GM12873 (cell line): ENCODE measurements at regions not wholly inside any gene's neighbourhood (a gene's known extent, or its start where the extent isn't known, plus 50 kb on each side); places are given as distances from the start of the nearest gene placed in this dataset.

Experiments
- TF ChIP-seq, protein P1 (sequence below): IDR thresholded peaks from 2 replicates; pipeline ENCODE4 v1.5.1; 2012; ENCODE audit warnings: low read depth, mild to moderate bottlenecking, moderate library complexity, low read length, control low read depth; ENCODE audit not compliant: insufficient read depth; ENCODE audit errors: missing control alignments

DNA sequence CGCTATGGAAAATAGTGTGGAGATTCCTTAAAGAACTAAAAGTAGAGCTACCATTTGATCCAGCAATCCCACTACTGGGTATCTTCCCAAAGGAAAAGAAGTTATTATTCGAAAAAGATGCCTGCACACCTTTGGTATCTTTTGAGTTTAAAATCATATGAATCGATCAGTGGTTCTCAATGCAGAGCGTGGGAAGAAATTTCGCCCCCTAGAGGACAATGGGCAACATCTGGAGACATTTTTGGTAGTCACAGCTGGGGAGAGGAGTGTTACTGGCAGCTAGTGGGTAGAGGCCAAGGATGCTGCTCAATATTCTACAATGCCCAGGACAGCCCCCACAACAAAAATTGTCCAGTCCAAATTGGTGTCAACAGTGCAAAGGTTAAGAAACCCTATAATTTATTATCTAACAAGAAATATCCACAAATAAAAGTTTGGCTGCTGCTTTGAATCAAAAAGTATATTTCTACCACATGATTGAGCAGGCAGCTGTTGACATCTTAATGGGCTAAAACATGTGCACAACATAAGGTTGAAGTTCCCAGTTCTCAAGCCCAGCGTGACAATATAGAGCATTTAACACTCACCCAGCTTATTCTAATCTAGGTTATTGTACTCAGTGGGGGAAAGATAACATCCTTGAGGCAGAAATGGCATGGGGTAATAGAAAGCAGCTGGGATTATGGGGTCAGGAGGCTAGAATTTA lies 425.7 kb downstream of the LRATD1 start:
- TF ChIP-seq, protein P1, sequence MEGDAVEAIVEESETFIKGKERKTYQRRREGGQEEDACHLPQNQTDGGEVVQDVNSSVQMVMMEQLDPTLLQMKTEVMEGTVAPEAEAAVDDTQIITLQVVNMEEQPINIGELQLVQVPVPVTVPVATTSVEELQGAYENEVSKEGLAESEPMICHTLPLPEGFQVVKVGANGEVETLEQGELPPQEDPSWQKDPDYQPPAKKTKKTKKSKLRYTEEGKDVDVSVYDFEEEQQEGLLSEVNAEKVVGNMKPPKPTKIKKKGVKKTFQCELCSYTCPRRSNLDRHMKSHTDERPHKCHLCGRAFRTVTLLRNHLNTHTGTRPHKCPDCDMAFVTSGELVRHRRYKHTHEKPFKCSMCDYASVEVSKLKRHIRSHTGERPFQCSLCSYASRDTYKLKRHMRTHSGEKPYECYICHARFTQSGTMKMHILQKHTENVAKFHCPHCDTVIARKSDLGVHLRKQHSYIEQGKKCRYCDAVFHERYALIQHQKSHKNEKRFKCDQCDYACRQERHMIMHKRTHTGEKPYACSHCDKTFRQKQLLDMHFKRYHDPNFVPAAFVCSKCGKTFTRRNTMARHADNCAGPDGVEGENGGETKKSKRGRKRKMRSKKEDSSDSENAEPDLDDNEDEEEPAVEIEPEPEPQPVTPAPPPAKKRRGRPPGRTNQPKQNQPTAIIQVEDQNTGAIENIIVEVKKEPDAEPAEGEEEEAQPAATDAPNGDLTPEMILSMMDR: peak; percentile 66

DNA sequence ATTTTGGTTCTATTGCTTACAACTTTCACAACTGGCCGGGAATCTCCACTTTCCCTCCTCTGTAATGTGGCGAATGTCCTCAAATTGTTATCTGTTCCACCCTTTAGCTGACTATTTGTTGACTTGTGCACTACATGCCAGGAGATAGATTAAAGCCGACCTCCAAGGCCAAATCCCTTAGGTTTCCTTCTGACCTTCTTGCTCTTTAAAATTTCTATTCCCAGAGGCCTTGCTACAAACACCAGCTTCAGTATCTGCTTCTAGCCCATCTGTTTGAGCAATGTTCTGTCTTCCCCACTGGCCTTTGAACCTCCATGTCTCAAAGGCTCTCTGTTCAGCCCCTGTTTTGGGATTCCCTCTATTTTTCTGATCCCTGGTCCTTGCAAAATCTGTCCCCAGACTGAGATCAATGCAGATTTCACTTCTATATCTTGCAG lies 426.2 kb downstream of the LRATD1 start:
- TF ChIP-seq, protein P1: no peak

DNA sequence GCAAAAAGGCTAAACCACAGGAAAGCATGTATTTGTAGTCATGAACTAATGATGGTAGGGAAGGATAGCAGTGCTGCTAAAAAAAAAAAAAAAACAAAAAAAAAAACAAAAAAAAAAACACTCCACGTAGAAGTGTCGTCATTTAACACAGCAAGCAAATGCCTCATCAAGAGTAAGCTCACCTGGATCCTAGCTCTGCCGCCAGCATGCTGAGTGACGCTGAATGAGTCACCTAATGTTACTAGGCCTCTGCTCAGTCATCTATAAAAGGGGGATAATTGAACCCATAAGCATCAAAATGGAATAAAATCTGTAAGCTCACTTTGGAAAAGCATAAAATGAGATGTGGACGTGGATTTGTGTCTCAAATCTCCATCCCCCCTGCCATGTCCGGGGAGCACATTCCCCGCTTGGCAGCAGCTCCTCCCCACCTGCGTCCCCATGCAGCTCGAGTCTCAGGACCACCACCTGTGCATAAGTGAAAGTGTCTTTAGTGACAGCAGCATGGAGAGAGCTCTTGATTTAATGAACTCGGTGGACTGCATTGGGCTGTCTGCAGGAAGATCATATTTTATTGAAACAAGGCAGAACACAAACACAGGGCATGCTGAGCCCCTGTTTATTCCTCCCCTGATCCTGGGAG lies 427.5 kb downstream of the LRATD1 start:
- TF ChIP-seq, protein P1: no peak

DNA sequence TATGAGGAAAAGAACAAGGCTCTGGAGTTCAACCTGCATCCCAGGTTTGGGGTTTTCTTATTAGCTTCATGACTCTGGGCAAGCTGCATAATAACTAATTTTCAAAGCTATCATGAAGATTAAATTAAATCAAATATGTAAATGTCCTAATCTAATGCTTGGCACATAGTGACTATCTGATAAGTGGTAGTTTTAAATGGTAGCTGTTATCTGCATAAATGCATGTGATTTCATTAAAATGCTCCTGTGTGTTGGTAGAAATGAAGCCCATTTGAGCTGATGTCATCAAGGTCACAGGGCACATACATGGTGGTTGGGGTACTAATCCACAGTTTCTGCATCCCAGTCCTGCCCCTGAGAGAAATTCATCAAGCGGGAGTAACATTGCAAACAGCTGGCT lies 428.8 kb downstream of the LRATD1 start:
- TF ChIP-seq, protein P1: no peak

DNA sequence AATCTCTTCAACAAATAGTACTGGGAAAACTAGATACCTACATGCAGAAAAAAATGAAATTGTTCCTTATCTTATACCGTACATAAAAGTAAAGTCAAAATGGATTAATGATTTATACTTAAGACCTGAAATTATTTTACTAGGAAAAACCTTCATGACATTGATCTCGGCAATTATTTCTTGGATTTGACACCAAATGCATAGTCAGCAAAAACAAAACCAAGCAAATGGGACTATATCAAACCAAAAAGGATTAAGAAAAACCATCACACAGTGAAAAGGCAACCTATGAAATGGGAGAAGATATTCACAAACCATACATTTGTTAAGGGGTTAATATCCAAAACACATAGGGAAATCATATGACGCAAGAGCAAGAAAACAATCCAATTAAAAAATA lies 433.6 kb downstream of the LRATD1 start:
- TF ChIP-seq, protein P1: no peak

DNA sequence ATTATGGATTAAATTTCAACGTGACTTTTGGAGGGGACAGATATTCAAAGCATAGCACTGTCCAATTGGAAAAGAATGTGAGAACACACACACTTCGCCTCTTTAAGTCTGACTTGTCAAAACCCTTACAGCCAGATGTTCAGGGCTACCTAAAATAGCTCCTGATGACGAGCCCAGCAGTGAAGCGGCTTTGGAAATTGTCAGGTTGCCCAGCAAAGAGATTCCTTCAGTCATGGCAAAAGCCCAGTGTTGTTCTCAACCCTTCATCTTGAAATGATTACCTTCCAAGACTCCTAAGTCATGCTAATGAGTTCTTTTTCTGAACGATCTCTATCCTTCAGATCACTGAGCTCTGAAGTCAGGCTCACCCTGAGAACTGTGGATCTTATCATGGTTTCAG lies 436.6 kb downstream of the LRATD1 start:
- TF ChIP-seq, protein P1: no peak

DNA sequence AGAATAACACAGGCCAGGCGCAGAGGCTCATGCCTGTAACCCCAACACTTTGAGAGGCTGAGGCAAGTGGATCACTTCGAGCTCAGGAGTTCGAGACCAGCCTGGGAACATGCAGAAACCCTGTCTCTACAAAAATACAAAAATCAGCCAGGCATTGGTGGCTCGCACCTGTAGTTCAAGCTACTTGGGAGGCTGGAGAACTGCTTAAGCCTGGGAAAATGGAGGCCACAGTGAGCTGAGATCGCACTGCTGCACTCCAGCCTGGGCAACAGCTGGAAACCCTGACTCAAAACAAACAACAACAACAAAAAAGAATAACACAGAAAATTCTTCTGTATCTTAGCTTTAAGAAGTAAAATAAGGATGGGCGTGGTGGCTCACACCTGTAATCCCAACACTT lies 440.3 kb downstream of the LRATD1 start:
- TF ChIP-seq, protein P1: no peak
